H4 (cell line): ENCODE measurements at regions not wholly inside any gene's neighbourhood (a gene's known extent, or its start where the extent isn't known, plus 50 kb on each side); places are given as distances from the start of the nearest gene placed in this dataset.
"Not testable (repeated sequence)": the region's sequence is repeated elsewhere in the genome, so short reads cannot be mapped to it uniquely, and the experiment has no call there.

Experiments
- DNase-seq: peaks from one replicate; pipeline ENCODE4 v3.0.0-alpha.2; 2015; ENCODE audit warnings: low spot score

GRCh38 chr14:41289025-41289424 is 317.7 kb upstream of the LRFN5 start:
- DNase-seq: no peak

GRCh38 chr14:41285186-41285748 is 321.4 kb upstream of the LRFN5 start:
- DNase-seq: peak; percentile 14

GRCh38 chr14:41280745-41281144 is 325.9 kb upstream of the LRFN5 start:
- DNase-seq: no peak

- DNase-seq: no peak
Observed at GRCh38 chr14:41277450-41277849, 329.2 kb upstream of the LRFN5 start.

GRCh38 chr14:41257476-41257875 is 349.2 kb upstream of the LRFN5 start:
- no peak for DNase-seq

- no peak for DNase-seq
Observed at GRCh38 chr14:41235466-41235865, 371.2 kb upstream of the LRFN5 start.

- DNase-seq: no peak
Observed at GRCh38 chr14:41230683-41231082, 376.0 kb upstream of the LRFN5 start.

GRCh38 chr14:41229824-41230223 is 376.9 kb upstream of the LRFN5 start:
- DNase-seq: no peak

- no peak for DNase-seq
Observed at GRCh38 chr14:41225433-41225832, 381.2 kb upstream of the LRFN5 start.

GRCh38 chr14:41222581-41222980 is 384.1 kb upstream of the LRFN5 start:
- DNase-seq: no peak

- DNase-seq: not testable (repeated sequence)
Observed at GRCh38 chr14:41214978-41215377, 391.7 kb upstream of the LRFN5 start.

- DNase-seq: no peak
Observed at GRCh38 chr14:41201696-41202095, 405.0 kb upstream of the LRFN5 start.

GRCh38 chr14:41187868-41188267 is 418.8 kb upstream of the LRFN5 start:
- DNase-seq: no peak

- DNase-seq: no peak
Observed at GRCh38 chr14:41171045-41171444, 435.6 kb upstream of the LRFN5 start.

GRCh38 chr14:41167040-41167439 is 439.6 kb upstream of the LRFN5 start:
- DNase-seq: no peak

- no peak for DNase-seq
Observed at GRCh38 chr14:41154143-41154807, 452.4 kb upstream of the LRFN5 start.

- DNase-seq: no peak
Observed at GRCh38 chr14:41146391-41146790, 460.3 kb upstream of the LRFN5 start.

- DNase-seq: no peak
Observed at GRCh38 chr14:41144370-41144769, 462.3 kb upstream of the LRFN5 start.

- DNase-seq: no peak
Observed at GRCh38 chr14:41137741-41138140, 468.9 kb upstream of the LRFN5 start.

- no peak for DNase-seq
Observed at GRCh38 chr14:41130274-41130673, 476.4 kb upstream of the LRFN5 start.

- no peak for DNase-seq
Observed at GRCh38 chr14:41120402-41120801, 486.3 kb upstream of the LRFN5 start.

GRCh38 chr14:41096131-41096530 is 510.5 kb upstream of the LRFN5 start:
- DNase-seq: no peak

GRCh38 chr14:41087056-41087455 is 519.6 kb upstream of the LRFN5 start:
- no peak for DNase-seq

- no peak for DNase-seq
Observed at GRCh38 chr14:41073544-41073943, 533.1 kb upstream of the LRFN5 start.
